ENCODE measurements at regions not wholly inside any gene's neighbourhood (a gene's known extent, or its start where the extent isn't known, plus 50 kb on each side); places are given as distances from the start of the nearest gene placed in this dataset.

GRCh38 chr10:128529225-128529624 lies 403.0 kb upstream of the MKI67 start:
- H3K4me3 ChIP-seq (ENCODE audit: low read depth, low read length) = no peak overlapping the region
- DNase-seq (ENCODE audit: low read depth) = no peak
- H3K36me3 ChIP-seq (ENCODE audit: control insufficient read depth, insufficient read depth, low read length) = no peaks in the 10 kb centered on the region
- no peak for FAIRE-seq
- no peaks in the 10 kb centered on the region for H3K27me3 ChIP-seq (ENCODE audit: control insufficient read depth, insufficient read depth, low read length)
- TF ChIP-seq, protein P1, sequence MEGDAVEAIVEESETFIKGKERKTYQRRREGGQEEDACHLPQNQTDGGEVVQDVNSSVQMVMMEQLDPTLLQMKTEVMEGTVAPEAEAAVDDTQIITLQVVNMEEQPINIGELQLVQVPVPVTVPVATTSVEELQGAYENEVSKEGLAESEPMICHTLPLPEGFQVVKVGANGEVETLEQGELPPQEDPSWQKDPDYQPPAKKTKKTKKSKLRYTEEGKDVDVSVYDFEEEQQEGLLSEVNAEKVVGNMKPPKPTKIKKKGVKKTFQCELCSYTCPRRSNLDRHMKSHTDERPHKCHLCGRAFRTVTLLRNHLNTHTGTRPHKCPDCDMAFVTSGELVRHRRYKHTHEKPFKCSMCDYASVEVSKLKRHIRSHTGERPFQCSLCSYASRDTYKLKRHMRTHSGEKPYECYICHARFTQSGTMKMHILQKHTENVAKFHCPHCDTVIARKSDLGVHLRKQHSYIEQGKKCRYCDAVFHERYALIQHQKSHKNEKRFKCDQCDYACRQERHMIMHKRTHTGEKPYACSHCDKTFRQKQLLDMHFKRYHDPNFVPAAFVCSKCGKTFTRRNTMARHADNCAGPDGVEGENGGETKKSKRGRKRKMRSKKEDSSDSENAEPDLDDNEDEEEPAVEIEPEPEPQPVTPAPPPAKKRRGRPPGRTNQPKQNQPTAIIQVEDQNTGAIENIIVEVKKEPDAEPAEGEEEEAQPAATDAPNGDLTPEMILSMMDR (IDR thresholded peaks at IDR 0.05; ENCODE audit: insufficient read depth, low read length, severe bottlenecking) = no peak

GRCh38 chr10:128530301-128530700 lies 404.1 kb upstream of the MKI67 start:
- no peak overlapping the region for H3K4me3 ChIP-seq (ENCODE audit: low read depth, low read length)
- H3K36me3 ChIP-seq (ENCODE audit: control insufficient read depth, insufficient read depth, low read length) = no peaks in the 10 kb centered on the region
- DNase-seq (ENCODE audit: low read depth) (no peak), FAIRE-seq (no peak)
- H3K27me3 ChIP-seq (ENCODE audit: control insufficient read depth, insufficient read depth, low read length) = no peaks in the 10 kb centered on the region
- TF ChIP-seq, protein P1 (IDR thresholded peaks at IDR 0.05; ENCODE audit: insufficient read depth, low read length, severe bottlenecking) = no peak

GRCh38 chr10:128530946-128531345 lies 404.7 kb upstream of the MKI67 start:
- DNase-seq (ENCODE audit: low read depth) (no peak), FAIRE-seq (no peak)
- no peak overlapping the region for H3K4me3 ChIP-seq (ENCODE audit: low read depth, low read length)
- H3K27me3 ChIP-seq (ENCODE audit: control insufficient read depth, insufficient read depth, low read length) = no peaks in the 10 kb centered on the region
- no peaks in the 10 kb centered on the region for H3K36me3 ChIP-seq (ENCODE audit: control insufficient read depth, insufficient read depth, low read length)
- TF ChIP-seq, protein P1 (IDR thresholded peaks at IDR 0.05; ENCODE audit: insufficient read depth, low read length, severe bottlenecking) = no peak

DNA sequence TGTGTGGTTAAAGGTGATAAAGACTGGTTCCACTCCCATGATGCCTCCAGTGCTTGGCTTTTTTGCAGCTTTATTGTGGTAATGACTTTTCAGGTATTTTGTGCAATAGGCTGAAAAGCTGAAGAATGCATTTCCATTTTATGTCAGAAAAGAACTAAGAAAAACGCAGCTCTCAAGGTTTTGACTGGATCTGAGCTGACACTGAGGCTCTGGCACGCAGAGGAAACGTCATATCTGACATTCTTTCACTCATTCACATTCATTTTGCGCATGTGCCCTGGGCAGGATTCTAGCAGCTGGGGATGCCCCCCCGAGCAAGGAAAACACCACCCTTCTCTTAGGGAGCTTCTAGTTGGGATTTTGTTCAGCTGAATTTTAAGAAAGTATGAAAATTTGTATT lies 408.5 kb upstream of the MKI67 start:
- Histone ChIP-seq H3K27me3 (ENCODE audit: control insufficient read depth, insufficient read depth, low read length) (no peaks in the 10 kb centered on the region), H3K36me3 (ENCODE audit: control insufficient read depth, insufficient read depth, low read length) (no peaks in the 10 kb centered on the region), H3K4me3 (ENCODE audit: low read depth, low read length) (no peak overlapping the region)
- FAIRE-seq (no peak), DNase-seq (ENCODE audit: low read depth) (no peak)
- TF ChIP-seq, protein P1 (IDR thresholded peaks at IDR 0.05; ENCODE audit: insufficient read depth, low read length, severe bottlenecking) = no peak

GRCh38 chr10:128536259-128536658 lies 410.0 kb upstream of the MKI67 start:
- H3K36me3 ChIP-seq (ENCODE audit: control insufficient read depth, insufficient read depth, low read length) = no peaks in the 10 kb centered on the region
- H3K27me3 ChIP-seq (ENCODE audit: control insufficient read depth, insufficient read depth, low read length) = no peaks in the 10 kb centered on the region
- DNase-seq (ENCODE audit: low read depth) (no peak), FAIRE-seq (no peak)
- no peak overlapping the region for H3K4me3 ChIP-seq (ENCODE audit: low read depth, low read length)
- TF ChIP-seq, protein P1 (IDR thresholded peaks at IDR 0.05; ENCODE audit: insufficient read depth, low read length, severe bottlenecking) = no peak

- Histone ChIP-seq H3K27me3 (ENCODE audit: control insufficient read depth, insufficient read depth, low read length) (no peaks in the 10 kb centered on the region), H3K4me3 (ENCODE audit: low read depth, low read length) (no peak overlapping the region), H3K36me3 (ENCODE audit: control insufficient read depth, insufficient read depth, low read length) (no peaks in the 10 kb centered on the region)
- TF ChIP-seq, protein P1 (IDR thresholded peaks at IDR 0.05; ENCODE audit: insufficient read depth, low read length, severe bottlenecking) = no peak
- no peak for FAIRE-seq
- DNase-seq (ENCODE audit: low read depth) = no peak
Measured at GRCh38 chr10:128537834-128538330, 411.7 kb upstream of the MKI67 start.

All from bronchial epithelial cell (primary cell).